Activated CD4-positive, alpha-beta T cell treated with anti-CD3 and anti-CD28 coated beads, Interleukin-2, amount 50 U/mL, for 24 hours (primary cell): ENCODE measurements at regions not wholly inside any gene's neighbourhood (a gene's known extent, or its start where the extent isn't known, plus 50 kb on each side); places are given as distances from the start of the nearest gene placed in this dataset.
"Not testable (repeated sequence)": the region's sequence is repeated elsewhere in the genome, so short reads cannot be mapped to it uniquely, and the experiment has no call there.

Experiments
- DNase-seq, 2 donors: peaks; one replicate each; pipeline ENCODE4 v3.0.0-alpha.2; 2020; ENCODE audit warnings: low read depth in 1 of 2, low spot score in 1 of 2

DNA sequence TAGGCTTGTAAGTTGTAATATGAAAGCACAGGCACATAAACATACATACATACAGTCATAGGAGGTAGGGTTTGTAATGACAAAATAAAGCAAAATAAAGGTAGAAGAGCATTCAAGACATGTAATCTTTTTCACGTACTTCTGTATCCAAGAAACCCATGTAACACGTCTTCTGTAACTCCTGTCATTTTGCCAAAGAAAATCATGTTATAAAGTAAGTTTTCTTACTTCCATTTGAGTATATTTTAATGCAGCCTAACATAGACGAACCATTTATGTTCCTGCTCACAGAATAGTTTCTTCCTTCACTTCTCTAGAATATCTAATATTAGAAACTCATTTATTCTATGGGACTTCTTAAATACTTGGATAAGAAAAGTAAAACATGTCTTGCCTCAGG lies 1884.0 kb upstream of the CELF4 start:
- DNase-seq: no peak

DNA sequence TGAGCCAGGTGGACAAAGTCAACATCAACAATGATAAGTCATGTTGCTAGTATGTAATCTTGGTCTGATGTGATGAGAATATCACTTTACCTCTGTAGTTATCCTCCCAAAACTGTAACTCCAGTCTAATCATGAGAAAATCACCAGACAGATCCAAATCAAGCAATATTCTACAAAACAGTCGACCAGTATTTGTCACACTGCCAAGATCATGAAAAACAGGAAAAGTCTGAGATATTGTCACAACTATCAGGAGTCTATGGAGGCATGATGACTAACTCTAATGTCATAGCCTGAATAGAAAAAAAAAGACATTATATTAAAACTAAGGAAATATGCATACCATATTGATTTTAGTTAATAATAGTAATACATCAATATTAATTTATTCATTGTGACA lies 1883.3 kb upstream of the CELF4 start:
- no peak for DNase-seq

DNA sequence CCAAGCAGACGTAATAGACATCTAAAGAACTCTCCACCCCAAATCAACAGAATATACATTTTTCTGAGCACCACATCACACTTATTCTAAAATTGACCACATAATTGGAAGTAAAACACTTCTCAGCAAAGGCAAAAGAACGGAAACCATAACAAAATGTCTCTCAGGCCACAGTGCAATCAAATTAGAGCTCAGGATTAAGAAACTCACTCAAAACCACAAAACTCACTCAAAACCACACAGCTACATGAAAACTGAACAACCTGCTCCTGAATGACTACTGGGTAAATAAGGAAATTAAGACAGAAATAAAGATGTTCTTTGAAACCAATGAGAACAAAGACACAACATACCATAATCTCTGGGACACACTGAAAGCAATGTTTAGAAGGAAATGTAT lies 1879.4 kb upstream of the CELF4 start:
- not testable (repeated sequence) for DNase-seq

DNA sequence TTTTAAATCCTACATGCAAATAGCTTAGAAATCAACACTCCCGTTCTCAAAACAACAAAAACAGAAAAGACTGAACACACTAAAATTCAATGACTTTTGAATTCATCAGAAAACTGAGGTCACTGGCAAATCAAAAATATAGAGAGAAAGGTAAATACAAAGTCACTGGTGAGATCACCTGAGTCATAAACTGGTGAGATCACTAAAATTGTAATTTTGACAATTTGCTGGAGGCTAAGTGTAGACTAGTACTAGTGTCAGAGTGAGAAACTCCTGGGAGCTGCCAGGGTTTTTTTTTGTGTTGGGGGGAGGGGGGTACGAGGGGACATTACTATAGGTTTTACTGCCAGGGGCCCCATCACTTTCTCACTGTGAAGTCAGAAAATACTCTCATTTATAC lies 1876.0 kb upstream of the CELF4 start:
- no peak for DNase-seq

DNA sequence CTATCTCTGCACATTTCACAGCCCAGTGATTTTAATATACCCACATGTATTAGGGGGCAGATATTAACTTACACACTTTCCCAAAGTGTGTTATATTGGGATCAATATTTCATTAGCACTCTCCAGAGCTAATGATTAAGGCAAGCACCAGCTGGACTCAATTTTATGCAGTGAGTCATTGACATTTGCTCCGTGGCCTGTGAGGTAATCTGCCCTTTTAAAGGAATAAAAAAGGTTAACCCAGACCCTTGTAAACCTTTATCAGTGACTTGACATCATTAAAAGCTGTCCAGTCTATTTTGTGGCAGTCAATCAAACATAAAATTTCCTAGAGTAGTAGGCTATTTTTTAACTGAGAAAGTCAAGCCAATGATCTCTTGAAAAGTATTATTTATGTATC lies 1870.4 kb upstream of the CELF4 start:
- DNase-seq: no peak

DNA sequence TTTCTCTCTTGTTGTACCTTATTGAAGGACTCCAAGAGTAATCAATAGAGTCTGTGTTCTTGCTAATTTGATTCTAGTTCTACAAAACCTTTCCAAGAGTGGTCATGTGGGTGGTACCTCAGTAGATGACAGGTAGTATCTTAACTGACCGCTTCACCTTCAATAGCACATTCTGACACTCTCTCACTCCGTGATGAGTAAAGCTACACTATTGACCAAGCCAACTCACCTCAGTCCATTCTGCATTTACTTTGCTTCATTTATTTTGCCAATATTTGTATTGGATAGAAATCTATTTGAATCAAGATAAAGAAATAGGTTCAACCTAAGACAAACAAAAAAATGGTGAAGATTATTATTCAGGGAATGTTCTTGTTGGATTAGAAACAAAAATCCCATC lies 1869.6 kb upstream of the CELF4 start:
- no peak for DNase-seq

DNA sequence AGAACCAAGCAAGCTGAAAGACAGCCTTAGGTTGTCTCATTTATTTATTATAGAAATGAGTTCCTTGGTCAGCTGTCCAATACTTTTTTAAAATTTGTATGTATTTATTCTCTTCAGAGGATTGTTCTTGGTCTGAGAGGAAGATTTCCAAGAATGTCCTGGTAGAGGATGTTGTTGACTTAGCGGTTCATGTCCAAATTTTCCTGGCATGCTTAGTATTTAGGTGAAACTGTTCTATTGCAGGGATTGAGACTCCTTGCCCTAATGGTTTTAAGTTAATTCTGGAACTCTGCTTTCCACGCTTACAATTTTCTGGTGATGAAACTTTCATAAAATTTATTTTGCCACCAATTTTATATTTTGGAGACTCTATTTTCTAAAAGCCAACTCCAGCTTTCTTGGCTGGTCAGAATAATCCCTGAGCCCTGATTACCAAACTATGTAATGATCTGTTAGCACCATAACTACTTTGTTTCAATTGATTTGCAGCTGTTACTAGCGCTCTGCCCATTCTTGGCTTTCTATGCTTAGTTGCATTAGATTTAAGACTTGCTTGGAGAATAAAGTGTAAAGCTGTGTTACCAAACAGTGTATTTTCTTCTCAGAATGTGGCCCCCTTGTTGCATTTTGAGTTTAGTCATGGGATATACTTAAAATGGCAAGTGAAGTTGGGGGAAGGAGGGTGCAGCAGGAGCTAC lies 1868.8 kb upstream of the CELF4 start:
- no peak for DNase-seq

DNA sequence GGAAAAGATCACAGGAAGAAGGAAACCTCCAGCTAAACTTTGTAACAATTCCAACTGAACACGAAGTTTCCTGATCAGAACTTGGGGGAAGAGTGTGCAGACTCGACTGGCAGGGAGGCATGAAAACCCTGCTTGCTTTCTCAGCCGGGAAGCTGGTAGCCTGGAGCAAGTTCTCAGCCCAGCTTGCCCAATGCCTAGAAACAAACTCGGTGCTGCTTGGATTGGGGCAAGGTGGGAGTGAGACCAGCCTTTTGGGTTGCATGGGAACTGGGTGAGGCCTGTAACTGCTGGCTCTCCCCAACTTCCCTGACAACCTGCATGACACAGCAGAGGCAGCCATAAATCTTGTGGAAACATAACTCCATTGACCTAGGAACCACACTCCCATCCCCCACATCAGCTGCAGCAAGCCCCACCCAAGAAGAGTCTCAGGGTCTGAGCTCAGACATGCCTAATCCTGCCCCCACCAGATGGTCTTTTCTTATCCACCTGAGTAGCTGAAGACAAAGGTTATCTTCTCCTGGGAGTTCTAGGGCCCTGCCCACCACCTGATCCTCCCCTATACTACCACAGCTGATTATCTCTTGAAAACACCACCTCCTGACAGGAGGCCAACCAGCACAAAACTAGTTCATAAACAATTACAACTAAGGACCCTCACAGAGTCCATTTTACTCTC lies 1859.7 kb upstream of the CELF4 start:
- DNase-seq: no peak

DNA sequence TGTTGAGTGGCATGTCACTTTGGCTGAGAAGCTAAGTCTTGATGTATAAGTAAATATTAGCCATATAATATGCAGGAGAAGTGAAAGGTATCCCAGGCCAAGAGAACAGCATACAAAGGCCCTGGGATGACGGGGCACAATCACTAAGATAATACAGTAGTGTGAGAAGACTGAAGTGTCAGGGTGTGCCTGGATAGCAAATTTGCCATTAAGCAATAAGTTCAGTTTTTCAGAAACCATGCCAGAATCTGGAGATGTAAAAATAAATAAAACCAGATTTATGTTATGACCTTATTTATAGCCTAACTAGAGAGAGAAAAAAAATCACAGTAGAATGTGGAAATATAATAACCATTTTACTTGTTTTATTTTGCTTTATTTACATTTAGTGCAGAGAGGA lies 1858.7 kb upstream of the CELF4 start:
- no peak for DNase-seq

DNA sequence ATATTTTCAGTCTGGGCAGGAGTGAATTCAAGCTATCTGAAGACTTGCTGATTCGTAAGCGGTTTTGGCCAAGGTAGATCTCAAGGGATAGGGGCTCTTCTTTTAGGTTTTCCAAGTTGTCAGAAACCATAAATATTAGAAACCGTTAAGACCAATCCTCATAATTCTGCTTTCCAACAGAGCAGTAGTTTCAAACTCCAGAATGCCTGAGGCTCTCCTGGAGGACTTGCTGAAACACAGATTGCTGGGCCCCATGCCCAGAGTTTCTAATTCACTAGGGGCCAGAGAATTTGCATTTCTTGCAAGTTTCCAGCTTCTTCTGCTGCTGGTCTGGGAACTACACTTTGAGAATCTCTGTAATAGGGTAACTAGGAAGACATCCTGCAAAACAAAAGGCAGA lies 1855.7 kb upstream of the CELF4 start:
- DNase-seq: no peak

DNA sequence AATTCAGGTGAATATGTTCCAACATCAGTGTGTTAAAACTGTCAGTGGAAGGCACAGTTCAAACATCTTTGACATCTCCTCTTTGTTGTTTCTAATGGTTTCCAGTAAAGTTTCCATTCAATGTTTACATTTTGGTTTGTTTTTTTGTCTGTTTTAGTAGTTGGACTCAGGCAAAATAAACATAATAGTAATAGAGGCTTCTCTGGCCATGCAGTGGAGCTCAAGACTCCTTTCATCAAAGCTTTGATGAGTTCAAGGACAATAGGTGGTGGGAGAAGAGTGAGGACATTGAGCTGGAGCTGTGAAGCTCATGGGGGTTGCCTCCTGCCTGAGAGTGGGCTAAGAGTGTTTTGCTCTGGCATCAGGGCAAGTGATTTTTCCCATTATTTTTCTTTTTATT lies 1853.7 kb upstream of the CELF4 start:
- no peak for DNase-seq

DNA sequence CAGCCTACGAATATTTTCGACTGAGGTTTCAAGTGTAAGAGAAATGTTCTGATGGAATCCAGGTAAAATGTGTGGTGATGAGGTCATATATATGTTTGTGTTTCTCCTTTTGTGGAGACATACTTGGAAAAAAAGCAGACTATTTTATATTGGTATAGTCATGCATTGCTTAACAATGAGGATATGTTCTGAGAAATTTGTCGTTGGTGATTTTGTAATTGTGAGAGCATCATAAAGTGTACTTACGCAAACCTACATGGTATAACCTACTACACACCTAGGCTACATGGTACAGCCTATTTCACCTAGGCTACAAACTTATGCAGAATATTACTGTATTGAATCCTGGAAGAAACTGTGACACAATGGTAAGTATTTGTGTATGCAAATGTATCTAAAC lies 1849.9 kb upstream of the CELF4 start:
- DNase-seq: no peak

DNA sequence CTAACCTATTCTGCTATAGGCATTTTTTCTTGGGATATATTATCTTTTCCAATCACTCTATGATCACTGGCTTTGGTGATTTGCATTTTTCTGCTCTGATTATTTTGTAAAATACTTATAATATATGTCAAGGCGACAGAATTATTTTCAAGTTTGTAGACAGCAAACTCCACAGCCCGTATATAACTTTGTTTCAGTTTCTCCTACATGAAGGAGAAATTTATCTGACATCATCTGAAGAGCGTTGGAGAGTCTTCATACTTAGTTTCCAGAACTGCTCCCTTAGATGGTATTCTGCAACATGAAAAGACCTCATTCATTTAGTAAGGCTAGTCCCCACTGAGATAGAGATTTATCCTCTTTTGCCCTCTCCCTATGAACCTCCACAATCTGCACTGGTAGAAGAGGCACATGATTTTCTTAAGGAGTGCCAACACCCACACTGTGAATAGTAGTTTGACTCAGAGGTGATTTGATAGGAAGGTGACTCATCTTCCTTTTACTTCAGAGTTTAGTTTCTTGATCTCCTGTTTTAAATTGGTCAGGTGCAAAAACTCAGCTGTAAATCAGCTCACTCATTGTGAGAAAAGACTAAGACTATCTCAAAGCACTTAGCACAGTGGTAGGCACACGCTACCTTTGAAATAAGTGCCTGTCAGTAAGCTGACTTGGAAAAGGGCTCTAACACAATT lies 1848.6 kb upstream of the CELF4 start:
- no peak for DNase-seq

DNA sequence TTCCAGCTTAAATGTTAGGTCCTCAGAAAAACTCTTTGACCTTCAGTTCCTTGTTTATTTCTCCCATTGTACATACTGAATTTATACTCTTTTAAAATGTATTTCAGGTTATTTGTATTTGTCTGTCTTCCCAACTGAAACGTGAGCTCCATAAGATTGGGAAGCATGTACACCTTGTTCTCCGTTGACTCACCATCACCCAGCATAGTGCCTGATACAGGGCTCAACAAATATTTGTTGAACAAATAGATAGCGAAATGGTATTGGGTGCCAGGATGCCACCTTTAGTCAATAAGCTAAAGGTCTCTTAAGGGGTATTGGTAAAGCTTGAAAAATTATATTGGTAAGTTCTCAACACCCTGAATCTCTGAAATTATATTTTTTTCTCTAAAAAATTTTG lies 1841.3 kb upstream of the CELF4 start:
- no peak for DNase-seq

DNA sequence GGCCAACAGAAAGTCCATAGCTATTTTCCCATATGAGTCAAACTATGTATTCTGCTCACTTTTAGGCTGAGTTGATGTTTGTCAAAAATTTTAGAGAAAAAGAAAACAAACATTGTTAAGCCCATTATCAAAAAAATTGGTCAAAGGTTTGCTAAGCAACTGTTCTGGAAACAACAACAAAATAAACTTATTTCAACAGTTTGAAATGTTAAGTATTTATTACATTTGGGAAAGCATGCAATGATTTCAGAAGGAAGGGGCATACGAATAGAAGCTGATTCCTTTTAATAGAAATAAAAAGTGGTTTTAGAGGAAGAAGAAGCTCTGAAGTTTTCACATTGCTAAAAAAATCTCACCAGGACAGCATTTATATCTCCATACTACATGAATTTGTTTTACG lies 1837.5 kb upstream of the CELF4 start:
- DNase-seq: no peak

DNA sequence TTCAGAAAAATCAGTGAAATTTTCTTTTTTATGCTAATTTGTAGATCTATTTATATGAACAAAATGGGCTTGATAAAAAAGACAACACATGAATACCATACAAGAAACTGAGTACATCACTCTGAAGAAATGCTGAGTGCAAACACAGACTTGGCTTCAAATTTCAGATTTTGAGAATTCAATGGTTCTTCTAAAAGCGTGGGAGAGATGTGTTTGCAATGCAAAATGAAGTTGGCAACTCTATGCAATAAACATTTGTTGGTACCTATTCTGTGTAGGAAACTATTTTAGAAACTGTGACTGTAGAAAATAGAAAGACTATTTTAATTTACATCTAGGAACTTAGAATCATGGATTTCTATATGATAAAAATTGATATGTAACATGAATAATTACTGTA lies 1834.1 kb upstream of the CELF4 start:
- no peak for DNase-seq

DNA sequence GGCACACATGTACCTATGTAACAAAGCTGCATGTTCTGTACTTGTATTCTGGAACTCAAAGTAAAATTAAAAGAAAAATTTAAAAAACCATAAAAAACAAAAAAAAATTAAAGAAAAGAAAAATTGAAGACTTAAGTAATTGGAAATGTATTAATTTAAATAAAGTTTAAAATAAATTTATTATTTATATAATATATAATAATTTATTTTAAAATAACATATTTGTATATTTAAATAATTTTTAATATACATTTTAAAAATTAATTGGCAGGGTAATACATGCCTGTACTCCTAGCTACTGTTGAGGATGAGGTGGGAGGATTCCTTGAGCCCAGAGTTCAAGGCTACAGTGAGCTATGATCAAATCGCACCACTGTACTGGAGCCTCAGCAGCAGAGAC lies 1830.6 kb upstream of the CELF4 start:
- DNase-seq: no peak

DNA sequence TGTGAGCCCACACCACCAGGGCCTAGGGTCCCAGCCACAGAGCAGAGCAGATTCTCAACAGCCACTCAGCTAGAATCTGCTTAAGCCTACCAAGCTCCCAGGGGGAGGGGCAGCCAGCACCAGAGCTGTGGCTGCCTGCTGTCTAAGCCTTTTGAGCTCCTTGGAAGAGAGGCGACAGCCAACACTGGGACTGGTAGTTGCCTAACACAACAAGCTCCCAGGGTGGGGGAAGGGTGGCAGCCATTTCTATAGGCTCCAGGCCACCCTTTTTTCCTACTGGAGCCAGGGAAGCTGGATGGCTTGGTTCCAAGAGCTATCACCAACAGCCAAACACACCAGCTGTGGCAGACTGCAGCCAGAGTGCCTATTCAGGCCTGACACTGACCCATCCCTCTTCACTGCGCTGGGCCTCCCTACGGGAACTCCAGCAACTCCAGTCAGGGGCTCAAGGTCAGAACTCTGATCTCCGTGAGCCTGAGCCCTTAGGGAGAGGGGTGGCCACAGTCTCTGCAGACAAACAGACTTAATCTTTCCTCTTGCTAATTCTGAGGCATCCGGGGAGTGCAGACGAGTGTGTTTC lies 1824.3 kb upstream of the CELF4 start:
- no peak for DNase-seq

DNA sequence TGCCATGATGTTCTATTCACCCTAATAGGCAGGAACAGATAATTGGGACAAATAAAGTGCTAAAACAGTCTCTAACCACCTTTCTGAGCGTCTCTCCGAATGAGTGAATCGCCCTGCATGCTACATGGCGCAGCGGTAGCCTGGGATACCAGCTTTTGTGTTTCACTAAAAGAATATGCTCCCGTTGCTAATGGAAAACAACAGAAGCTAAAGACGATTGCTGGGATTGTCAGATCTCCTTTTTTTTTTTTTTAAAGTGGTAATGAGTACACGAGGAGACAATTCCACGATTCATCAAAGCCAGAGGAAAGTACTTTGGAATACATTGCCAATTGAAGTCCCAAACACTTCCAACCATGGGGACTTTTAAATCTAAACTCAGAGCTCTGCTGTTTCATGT lies 1815.3 kb upstream of the CELF4 start:
- no peak for DNase-seq

DNA sequence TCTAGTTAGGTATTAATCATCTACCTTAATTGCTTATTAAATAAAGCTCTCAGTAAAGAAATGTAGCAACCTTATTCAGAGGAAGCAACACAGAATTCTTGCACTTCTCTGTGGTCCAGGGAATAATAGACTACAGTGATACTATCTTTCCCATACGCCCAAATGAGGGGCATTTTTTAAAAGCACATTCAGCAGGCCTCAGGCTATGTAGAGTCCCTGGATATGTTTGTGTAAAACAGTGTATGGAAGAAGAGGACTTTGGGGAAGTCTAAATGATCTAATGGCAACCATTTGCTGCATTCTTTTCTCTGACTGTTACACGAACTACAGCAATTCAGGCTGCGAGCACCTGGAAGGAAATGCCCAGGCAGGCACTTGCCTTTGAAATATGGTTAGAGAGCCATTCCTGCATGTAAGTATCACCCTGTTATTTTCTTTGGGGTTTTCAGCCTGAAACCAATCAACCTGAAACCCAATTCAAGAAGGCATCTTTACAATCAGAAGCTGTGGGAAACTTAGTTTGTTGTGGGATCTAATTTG lies 1814.7 kb upstream of the CELF4 start:
- DNase-seq: no peak

DNA sequence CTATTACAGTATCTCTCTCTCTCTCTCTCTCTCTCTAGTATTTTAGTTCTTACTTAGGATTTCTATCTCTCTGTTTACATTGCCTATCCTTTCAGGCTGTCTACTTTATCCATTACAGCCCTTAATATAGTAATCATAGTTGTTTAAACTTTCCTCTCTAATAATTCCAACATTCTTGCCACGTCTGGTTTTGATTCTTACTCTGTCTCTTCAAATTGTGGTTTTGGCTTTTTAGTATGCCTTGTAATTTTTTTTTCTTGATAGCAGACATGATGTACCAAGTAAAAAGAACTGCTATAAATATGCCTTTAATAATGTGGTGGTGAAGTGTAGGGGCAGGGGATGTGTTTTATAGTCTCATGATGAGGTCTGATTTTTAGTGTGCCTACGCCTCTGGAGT lies 1809.5 kb upstream of the CELF4 start:
- DNase-seq: no peak

DNA sequence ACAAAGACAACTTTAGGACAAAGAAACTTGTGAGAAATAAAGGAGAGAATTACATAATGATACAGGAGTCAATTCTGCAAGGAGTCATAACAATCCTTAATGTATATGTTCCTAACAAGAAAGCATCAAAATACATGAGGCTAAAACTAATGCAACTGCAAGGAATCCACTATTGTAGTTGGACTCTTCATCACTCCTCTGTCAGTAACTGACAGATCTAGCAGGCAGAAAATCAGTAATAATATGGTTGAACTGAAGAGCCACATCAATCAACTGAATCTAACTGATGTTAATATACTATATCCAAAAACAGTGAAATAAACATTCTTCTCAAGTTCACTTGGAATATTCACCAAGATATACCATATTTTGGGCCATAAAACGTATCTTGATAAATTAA lies 1806.4 kb upstream of the CELF4 start:
- no peak for DNase-seq
